ENCODE measurements at regions not wholly inside any gene's neighbourhood (a gene's known extent, or its start where the extent isn't known, plus 50 kb on each side); places are given as distances from the start of the nearest gene placed in this dataset.

DNA sequence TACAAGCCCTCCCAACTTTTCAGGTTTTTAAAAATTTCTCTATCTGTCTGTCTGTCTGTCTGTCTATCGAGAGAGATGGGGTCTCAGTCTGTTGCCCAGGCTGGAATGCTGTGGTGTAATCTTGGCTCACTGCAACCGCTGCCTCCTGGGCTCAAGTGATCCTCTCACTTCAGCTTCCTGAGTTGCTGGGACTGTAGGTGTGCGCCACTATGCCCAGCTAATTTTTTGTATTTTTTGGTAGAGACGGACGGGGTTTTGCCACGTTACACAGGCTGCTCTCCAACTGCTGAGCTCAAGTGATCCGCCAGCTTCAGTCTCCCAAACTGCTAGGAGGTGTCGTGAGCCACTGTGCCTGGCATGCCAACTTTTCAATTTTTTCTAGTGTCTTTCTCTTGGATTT is 437.2 kb downstream of the PCNX1 start:
- Mint-ChIP-seq H3K27me3 (ENCODE audit: low read depth) (no peaks in the 10 kb centered on the region), H3K4me3 (no peak overlapping the region), H3K36me3 (no peaks in the 10 kb centered on the region), H3K9me3 (no peaks in the 10 kb centered on the region), H3K4me1 (peaks cover 25% of the 10 kb centered on the region), H3K27ac (peak overlapping the region; percentile 39; the same call in 1 of the 2 replicates)
- POLR2A ChIA-PET: no interaction called here
- TF ChIP-seq CTCF (IDR thresholded peaks at IDR 0.05): no peak
- no peak for TF ChIP-seq FOXJ3 (CRISPR knock-in tag; IDR thresholded peaks at IDR 0.05; ENCODE audit: borderline replicate concordance)
- no peak for TF ChIP-seq MAX (CRISPR knock-in tag; IDR thresholded peaks at IDR 0.05)
- ATAC-seq: no peak; the same call in 1 of the 2 replicates
- CTCF ChIA-PET: interaction anchor here (2.1 kb wide), 1 partner anchor 34 kb away, joined by 4 read pairs; no protein-coding TSS in a partner anchor
- no peak for DNase-seq (ENCODE audit: low spot score)

- H3K36me3 Mint-ChIP-seq: no peaks in the 10 kb centered on the region
- POLR2A ChIA-PET: no interaction called here
- TF ChIP-seq HMGA2 (CRISPR knock-in tag; IDR thresholded peaks at IDR 0.05) (no peak), ZNF423 (CRISPR knock-in tag; IDR thresholded peaks at IDR 0.05) (no peak), GTF2I (CRISPR knock-in tag; conservative IDR thresholded peaks at IDR 0.05) (no peak), IRF2 (CRISPR knock-in tag; IDR thresholded peaks at IDR 0.05; ENCODE audit: borderline replicate concordance, low read depth) (no peak), ZNF317 (CRISPR knock-in tag; IDR thresholded peaks at IDR 0.05; ENCODE audit: borderline replicate concordance, low read depth) (no peak), SP1 (CRISPR knock-in tag; conservative IDR thresholded peaks at IDR 0.05) (no peak), NFYB (CRISPR knock-in tag; conservative IDR thresholded peaks at IDR 0.05; ENCODE audit: low read depth) (no peak), ZNF425 (CRISPR knock-in tag; conservative IDR thresholded peaks at IDR 0.05) (no peak), JUN (CRISPR knock-in tag; IDR thresholded peaks at IDR 0.05) (no peak), RORB (CRISPR knock-in tag; IDR thresholded peaks at IDR 0.05) (no peak), ZNF263 (CRISPR knock-in tag; IDR thresholded peaks at IDR 0.05; ENCODE audit: low read depth) (no peak), TEAD1 (CRISPR knock-in tag; IDR thresholded peaks at IDR 0.05) (no peak), TCF7 (CRISPR knock-in tag; IDR thresholded peaks at IDR 0.05; ENCODE audit: low read depth) (no peak), PRRX2 (CRISPR knock-in tag; IDR thresholded peaks at IDR 0.05) (no peak), CTCF (IDR thresholded peaks at IDR 0.05) (no peak), EMX1 (CRISPR knock-in tag; IDR thresholded peaks at IDR 0.05) (no peak), ATF6 (CRISPR knock-in tag; IDR thresholded peaks at IDR 0.05) (no peak)
- DNase-seq (ENCODE audit: low spot score): no peak
- CTCF ChIA-PET: no interaction called here
- H3K27ac Mint-ChIP-seq: no peak overlapping the region
- ATAC-seq: no peak
- H3K4me1 Mint-ChIP-seq: peaks cover 27% of the 10 kb centered on the region
- no peak overlapping the region for H3K4me3 Mint-ChIP-seq
- H3K9me3 Mint-ChIP-seq: no peaks in the 10 kb centered on the region
- H3K27me3 Mint-ChIP-seq (ENCODE audit: low read depth): no peaks in the 10 kb centered on the region
Measured at GRCh38 chr14:71346685-71347084, 439.4 kb downstream of the PCNX1 start.

Data from WTC11 (cell line).